ENCODE measurements at regions not wholly inside any gene's neighbourhood (a gene's known extent, or its start where the extent isn't known, plus 50 kb on each side); places are given as distances from the start of the nearest gene placed in this dataset.

GRCh38 chr14:97625477-97625876 lies 828.3 kb downstream of the VRK1 start:
- TF ChIP-seq, protein P1, sequence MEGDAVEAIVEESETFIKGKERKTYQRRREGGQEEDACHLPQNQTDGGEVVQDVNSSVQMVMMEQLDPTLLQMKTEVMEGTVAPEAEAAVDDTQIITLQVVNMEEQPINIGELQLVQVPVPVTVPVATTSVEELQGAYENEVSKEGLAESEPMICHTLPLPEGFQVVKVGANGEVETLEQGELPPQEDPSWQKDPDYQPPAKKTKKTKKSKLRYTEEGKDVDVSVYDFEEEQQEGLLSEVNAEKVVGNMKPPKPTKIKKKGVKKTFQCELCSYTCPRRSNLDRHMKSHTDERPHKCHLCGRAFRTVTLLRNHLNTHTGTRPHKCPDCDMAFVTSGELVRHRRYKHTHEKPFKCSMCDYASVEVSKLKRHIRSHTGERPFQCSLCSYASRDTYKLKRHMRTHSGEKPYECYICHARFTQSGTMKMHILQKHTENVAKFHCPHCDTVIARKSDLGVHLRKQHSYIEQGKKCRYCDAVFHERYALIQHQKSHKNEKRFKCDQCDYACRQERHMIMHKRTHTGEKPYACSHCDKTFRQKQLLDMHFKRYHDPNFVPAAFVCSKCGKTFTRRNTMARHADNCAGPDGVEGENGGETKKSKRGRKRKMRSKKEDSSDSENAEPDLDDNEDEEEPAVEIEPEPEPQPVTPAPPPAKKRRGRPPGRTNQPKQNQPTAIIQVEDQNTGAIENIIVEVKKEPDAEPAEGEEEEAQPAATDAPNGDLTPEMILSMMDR (IDR thresholded peaks at IDR 0.05), result no peak
- TF ChIP-seq ZFX (IDR thresholded peaks at IDR 0.05; ENCODE audit: borderline replicate concordance), result no peak
